GM19035 (cell line): ENCODE measurements at regions not wholly inside any gene's neighbourhood (a gene's known extent, or its start where the extent isn't known, plus 50 kb on each side); places are given as distances from the start of the nearest gene placed in this dataset.
"Not testable (repeated sequence)": the region's sequence is repeated elsewhere in the genome, so short reads cannot be mapped to it uniquely, and the experiment has no call there.

Source experiments
- ATAC-seq: cut with Tn5 transposase; IDR thresholded peaks from one replicate; pipeline ENCODE4 v1.9.1; 2021; ENCODE audit not compliant: unreplicated experiment

GRCh38 chrX:40943093-40943641 is 142.1 kb upstream of the USP9X start:
- ATAC-seq = no peak

- no peak for ATAC-seq
Observed at GRCh38 chrX:40945361-40945713, 139.9 kb upstream of the USP9X start.

- ATAC-seq = no peak
Observed at GRCh38 chrX:40947276-40947675, 138.0 kb upstream of the USP9X start.

GRCh38 chrX:40949071-40949470 is 136.2 kb upstream of the USP9X start:
- no peak for ATAC-seq

DNA sequence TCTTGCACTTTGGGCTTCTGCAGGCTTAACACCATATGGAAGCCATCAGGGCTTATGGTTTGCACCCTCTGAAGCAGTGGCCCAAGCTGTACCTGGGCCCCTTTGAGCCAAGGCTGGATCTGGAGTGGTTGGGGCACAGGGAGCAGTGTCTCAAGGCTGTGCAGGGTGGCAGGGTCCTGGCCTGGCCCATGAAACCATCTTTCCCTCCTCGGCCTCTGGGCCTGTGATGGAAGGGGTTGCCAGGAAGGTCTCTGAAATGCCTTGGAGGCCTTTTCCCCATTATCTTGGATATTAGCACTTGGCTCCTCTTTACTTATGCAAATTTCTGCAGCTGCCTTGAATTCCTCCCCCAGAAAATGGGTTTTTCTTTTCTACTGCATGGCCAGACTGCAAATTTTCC is 134.7 kb upstream of the USP9X start:
- no peak for ATAC-seq

GRCh38 chrX:40951407-40951806 is 133.8 kb upstream of the USP9X start:
- ATAC-seq = not testable (repeated sequence)

DNA sequence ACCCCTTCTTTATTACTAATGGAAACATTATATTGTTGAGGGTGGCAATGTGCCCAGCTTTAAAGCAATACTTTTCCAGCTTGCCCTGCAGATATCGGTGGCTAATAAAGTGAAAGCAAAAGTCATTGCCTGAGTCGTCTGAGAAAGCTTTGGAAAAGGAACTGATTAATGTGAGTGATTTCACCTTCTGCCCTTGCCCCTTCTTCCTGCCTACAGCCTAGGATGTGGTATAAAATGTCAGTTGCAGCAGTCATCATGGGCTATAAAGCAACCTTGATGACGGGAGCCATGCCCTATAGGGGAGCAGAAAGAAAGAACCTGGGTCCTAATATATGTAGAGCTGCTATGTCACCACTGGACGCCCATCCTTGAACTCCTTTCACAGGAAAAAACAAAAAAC is 132.4 kb upstream of the USP9X start:
- no peak for ATAC-seq

DNA sequence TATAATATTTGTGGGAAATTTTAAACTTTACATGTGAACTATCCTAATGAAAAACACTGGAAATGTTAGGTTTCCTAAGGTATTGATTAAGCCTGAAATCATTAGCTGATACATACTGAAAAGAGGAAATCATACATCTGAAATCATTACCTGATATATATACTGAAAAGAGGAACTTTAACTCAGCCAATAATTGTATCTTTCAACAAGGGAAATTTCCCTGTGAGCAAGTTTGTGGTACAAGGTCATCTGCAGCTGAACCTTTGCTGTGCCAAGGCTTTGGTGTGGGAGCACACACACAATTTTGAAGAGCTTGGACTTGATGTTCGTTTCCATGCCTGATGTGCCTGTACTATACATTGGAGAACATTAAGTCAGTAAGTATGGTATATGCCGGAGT is 131.9 kb upstream of the USP9X start:
- no peak for ATAC-seq

DNA sequence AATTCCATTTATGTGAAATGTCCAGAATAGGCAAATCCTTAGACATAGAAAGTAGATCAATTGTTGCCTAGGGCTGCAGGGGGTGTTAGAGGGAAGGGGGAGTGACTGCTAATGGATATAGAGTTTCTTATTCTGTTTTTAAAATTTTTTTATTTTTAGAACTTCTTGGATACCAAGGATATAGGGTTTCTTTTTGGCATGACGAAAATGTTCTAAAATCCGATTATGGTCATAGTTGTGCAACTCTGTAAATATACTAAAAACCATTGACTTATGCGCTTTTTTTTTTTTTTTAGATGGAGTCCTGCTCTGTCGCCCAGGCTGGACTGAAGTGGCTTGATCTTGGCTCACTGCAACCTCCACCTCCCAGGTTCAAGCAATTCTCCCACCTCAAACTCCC is 125.2 kb upstream of the USP9X start:
- ATAC-seq = no peak

DNA sequence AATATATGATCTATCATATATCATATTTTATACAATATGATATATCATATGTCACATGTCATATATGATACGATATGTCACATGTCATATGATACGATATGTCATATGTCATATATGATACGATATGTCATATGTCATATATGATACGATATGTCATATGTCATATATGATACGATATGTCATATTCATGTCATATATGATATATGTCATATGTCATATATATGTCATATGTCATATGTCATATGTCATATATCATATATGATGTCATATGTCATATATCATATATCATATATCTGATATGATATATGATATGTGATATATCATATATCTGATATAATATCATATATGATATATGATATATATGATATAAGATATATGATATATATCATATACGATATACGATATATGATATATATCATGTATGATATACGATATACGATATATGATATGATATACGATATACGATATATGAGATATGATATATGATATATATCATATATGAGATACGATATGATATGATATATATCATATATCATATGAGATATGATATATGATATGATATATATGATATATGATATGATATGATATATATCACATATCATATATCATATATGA is 122.3 kb upstream of the USP9X start:
- ATAC-seq = no peak

GRCh38 chrX:40964008-40964407 is 121.2 kb upstream of the USP9X start:
- no peak for ATAC-seq

- ATAC-seq = no peak
Observed at GRCh38 chrX:40964633-40965586, 120.3 kb upstream of the USP9X start.

DNA sequence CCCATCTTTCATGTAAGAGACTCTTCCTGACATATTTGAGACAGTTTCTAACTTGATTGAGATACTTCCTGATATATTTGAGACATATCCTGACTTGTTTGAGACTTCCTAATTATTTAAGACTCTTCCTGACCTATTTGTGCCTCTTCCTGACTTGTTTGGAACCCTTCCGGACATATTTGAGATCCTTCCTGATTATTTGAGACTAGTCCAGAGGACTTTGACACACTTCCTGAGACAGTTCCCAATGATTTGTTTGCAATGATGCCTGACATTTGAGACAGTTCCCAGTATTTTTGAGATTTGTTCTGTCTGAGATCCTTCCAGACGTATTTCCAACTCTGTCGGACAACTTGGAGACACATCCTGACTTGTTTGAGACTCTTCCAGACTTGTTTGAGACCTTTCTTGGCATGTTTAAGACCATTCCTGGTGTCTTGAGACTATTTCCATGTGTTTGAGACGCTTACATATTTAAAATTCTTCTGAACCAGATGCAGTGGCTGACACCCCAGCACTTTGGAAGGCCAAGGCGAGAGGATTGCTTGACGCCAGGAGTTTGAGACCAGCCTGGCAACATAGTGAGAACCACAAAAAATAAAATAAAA is 118.9 kb upstream of the USP9X start:
- ATAC-seq = no peak

DNA sequence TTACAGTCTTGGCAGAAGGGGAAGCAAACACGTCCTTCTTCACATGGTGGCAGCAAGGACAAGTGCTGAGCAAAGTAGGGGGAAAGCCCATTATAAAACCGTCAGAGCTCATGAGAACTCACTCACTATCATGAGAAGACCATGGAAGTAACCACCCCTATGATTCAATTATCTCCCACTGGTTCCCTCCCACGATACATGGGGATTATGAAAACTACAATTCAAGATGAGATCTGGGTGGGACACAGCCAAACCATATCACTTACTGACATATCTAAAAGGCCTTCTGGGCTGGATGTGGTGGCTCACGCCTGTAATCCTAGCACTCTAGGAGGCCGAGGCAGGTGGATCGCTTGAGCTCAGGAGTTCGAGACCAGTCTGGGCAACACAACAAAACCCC is 117.1 kb upstream of the USP9X start:
- no peak for ATAC-seq

- no peak for ATAC-seq
Observed at GRCh38 chrX:40971736-40972135, 113.5 kb upstream of the USP9X start.

GRCh38 chrX:40973619-40974018 is 111.6 kb upstream of the USP9X start:
- ATAC-seq = no peak

DNA sequence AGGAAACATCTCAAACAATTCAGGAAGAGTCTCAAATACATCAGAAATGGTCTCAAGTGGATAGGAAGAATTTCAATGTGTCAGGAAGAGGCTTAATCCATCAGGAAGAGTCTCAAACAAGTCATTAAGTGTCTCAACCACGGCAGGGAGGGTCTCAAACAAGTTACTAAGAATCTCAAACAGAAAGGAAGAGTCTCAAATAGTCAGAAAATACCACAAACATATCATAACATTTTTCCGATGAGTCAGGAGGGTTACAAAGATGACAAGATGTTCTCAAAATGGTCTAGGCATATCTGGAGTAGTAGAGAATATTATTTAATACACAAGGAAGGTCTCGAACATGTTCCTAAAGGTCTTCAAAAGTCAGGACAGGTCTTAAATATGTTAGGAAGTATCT is 109.3 kb upstream of the USP9X start:
- ATAC-seq = no peak

DNA sequence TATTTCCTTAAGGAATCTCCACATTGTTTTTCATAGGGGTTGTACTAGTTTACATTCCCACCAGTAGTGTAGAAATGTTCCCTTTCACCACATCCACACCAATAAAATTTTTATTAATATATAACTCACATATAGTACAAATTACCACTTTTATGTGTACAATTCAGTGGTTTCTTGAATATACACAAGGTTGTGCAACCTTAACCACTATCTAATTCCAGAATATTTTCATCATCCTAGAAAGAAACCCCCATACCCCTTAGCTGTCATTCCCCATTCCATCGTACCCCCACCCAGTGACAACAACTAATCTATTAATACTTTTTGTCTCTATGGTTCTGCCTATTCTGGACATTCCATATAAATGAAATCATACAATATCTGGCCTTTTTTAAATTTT is 108.3 kb upstream of the USP9X start:
- ATAC-seq = no peak

GRCh38 chrX:40984962-40985361 is 100.3 kb upstream of the USP9X start:
- no peak for ATAC-seq

DNA sequence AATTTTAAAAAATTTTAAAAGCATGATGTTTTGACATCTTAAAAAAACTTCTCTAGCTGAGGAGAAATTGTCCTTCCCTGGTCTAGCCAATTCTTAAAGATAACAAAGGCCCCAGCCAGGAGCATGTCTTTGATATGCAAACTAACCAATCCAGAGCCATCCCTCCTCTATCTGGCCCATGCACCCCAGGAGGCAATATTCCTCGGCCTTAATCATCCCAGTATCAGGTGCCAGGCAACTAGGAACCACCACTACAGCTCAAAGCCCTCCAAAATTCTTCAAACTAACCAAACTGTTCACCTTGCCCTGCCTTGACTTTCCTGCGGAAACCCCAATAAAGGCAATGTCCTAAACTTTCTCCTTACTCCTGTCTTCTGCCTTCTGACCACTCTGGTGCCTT is 97.8 kb upstream of the USP9X start:
- no peak for ATAC-seq

DNA sequence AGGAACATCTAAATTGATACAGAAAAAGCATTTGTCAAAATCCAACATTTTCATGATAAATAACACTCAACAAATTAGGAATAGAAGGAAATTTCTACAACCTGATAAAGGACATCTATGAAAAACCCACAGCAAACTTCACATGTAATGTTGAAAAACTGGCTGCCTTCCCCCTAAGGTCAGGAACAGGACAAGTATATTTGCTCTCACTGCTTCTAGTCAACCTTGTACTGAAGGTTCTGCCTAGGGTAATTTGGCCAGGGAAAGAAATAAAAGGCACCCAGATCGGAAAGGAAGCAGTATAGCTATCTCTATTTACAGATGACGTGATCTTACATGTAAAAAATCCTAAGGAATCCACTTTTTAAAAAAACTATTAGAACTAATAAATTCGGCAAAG is 97.1 kb upstream of the USP9X start:
- ATAC-seq = no peak

- not testable (repeated sequence) for ATAC-seq
Observed at GRCh38 chrX:40993395-40993794, 91.8 kb upstream of the USP9X start.
